GM12878 (cell line): ENCODE measurements at regions not wholly inside any gene's neighbourhood (a gene's known extent, or its start where the extent isn't known, plus 50 kb on each side); places are given as distances from the start of the nearest gene placed in this dataset.

ENCODE experiments used
- ATAC-seq: fragments of 200-7000 bp; cut with Tn5 transposase; 3 replicates; pipeline ENCODE4 v1.9.1; 2020; ENCODE audit warnings: mild to moderate bottlenecking, moderate library complexity
- BruUV-seq: library from RNA; stranded (reverse); fragments of 400-500 nt; replicated peaks from 2 replicates; lab custom pipeline; 2021; lab: Mats Ljungman, UMichigan
- CTCF ChIA-PET: fragments of 300-600 bp; sonication (Branson Sonifier 250); formaldehyde crosslinking; extraction: SDS; loops from one replicate; lab custom pipeline; 2021; ENCODE audit warnings: inconsistent platforms; lab: Yijun Ruan, JAX
- POLR2A ChIA-PET: fragments of 350-600 bp; formaldehyde crosslinking; extraction: SDS; loops from one replicate; lab custom pipeline; 2021; ENCODE audit warnings: inconsistent platforms; lab: Charles Lee
- RAD21 ChIA-PET: fragments of 300-600 bp; sonication (Branson Sonifier 250); formaldehyde crosslinking; loops from one replicate; lab custom pipeline; 2023; ENCODE audit warnings: antibody characterized with exemption; ENCODE audit not compliant: unreplicated experiment; lab: Charles Lee
- SMC1A ChIA-PET: fragments of 300-600 bp; sonication (Branson Sonifier 250); formaldehyde crosslinking; loops from one replicate; lab custom pipeline; 2023; ENCODE audit not compliant: unreplicated experiment, uncharacterized antibody; lab: Charles Lee
- DNase-seq: peaks from one replicate; pipeline ENCODE4 v3.0.0-alpha.2; 2011; ENCODE audit warnings: low read depth, low spot score
- FAIRE-seq: peaks from 3 replicates; lab custom pipeline; 2011; peaks lifted over from hg19 to GRCh38; lab: Jason Lieb, UNC
- H2AFZ ChIP-seq: 2 replicates; pipeline ENCODE4 v1.6.0; 2011; ENCODE audit warnings: low read depth, low read length, control low read depth; ENCODE audit not compliant: control insufficient read depth
- H3K27ac ChIP-seq: 2 replicates; pipeline ENCODE4 v1.5.1; 2011; ENCODE audit warnings: control low read depth; ENCODE audit not compliant: control insufficient read depth, insufficient read depth
- H3K27me3 ChIP-seq, 2 experiments: replicated peaks in 1 of 2; 2 replicates each; pipeline versions ENCODE4 v1.6.0 to v1.6.1; 2011; ENCODE audit warnings: low read length in 1 of 2; ENCODE audit not compliant: control insufficient read depth in 2 of 2, insufficient read depth in 2 of 2
- H3K36me3 ChIP-seq, 2 experiments: 2 replicates each; pipeline ENCODE4 v1.5.1; 2011; ENCODE audit warnings: low read length in 1 of 2; ENCODE audit not compliant: control insufficient read depth in 2 of 2, insufficient read depth in 2 of 2
- H3K4me1 ChIP-seq: 2 replicates; pipeline ENCODE4 v1.6.1; 2011; ENCODE audit warnings: mild to moderate bottlenecking, low read length, moderate library complexity, mixed read lengths; ENCODE audit not compliant: control insufficient read depth, insufficient read depth
- H3K4me2 ChIP-seq: 2 replicates; pipeline ENCODE4 v1.6.0; 2011; ENCODE audit warnings: control low read depth; ENCODE audit not compliant: control insufficient read depth, insufficient read depth
- H3K4me3 ChIP-seq: fragments of 200-600 bp; sonication (generic); 2 replicates; pipeline ENCODE4 v1.5.1; 2016
- H3K79me2 ChIP-seq: 2 replicates; pipeline ENCODE4 v1.6.0; 2011; ENCODE audit warnings: low read length; ENCODE audit not compliant: control insufficient read depth, insufficient read depth
- H3K9ac ChIP-seq: 2 replicates; pipeline ENCODE4 v1.8.0; 2011; ENCODE audit warnings: low read length, control low read depth, mixed read lengths; ENCODE audit not compliant: control insufficient read depth, insufficient read depth
- H3K9me3 ChIP-seq: replicated peaks from 3 replicates; pipeline ENCODE4 v1.5.1; 2011; ENCODE audit warnings: mild to moderate bottlenecking, low read length; ENCODE audit not compliant: control insufficient read depth, insufficient read depth
- H4K20me1 ChIP-seq: 2 replicates; pipeline ENCODE4 v1.6.0; 2011; ENCODE audit not compliant: control insufficient read depth, insufficient read depth
- ASH2L ChIP-seq: fragments of 300-600, 200-600 bp; sonication (generic); IDR thresholded peaks from 2 replicates; pipeline ENCODE4 v1.6.1; 2017; ENCODE audit warnings: low read depth, mild to moderate bottlenecking, borderline replicate concordance
- BMI1 ChIP-seq: fragments of 450-650 bp; IDR thresholded peaks from 2 replicates; pipeline ENCODE4 v1.6.1; 2016; ENCODE audit warnings: mild to moderate bottlenecking, moderate library complexity, borderline replicate concordance
- CHD2 ChIP-seq: IDR thresholded peaks from 2 replicates; pipeline ENCODE4 v1.6.1; 2011; ENCODE audit warnings: low read depth, low read length, improper control_type of control experiment, borderline replicate concordance
- LARP7 ChIP-seq: fragments of 450-650 bp; IDR thresholded peaks from 2 replicates; pipeline ENCODE4 v1.6.1; 2017; ENCODE audit warnings: mild to moderate bottlenecking
- MTA3 ChIP-seq: IDR thresholded peaks from 2 replicates; pipeline ENCODE4 v1.6.1; 2012; ENCODE audit warnings: low read length, inconsistent platforms, borderline replicate concordance
- ZNF207 ChIP-seq: fragments of 450-650 bp; IDR thresholded peaks from 2 replicates; pipeline ENCODE4 v1.6.1; 2014; ENCODE audit warnings: antibody characterized with exemption, mild to moderate bottlenecking, borderline replicate concordance
- WGBS: methylation state at CpG from one replicate; pipeline ENCODE4 v1.1.6; 2016; ENCODE audit warnings: low lambda C conversion rate; ENCODE audit not compliant: insufficient replicate concordance, insufficient coverage; ENCODE audit errors: missing lambda C conversion rate; 5-methylcytosine and 5-hydroxymethylcytosine counted together
- in situ Hi-C: fragments of 300-500 bp; cut with MboI; formaldehyde crosslinking; loops from 9 replicates; pipeline ENCODE4 v1.14.3; 2018; ENCODE audit warnings: mixed read lengths
- intact Hi-C: fragments of 100-400 bp; cut with micrococcal nuclease; formaldehyde crosslinking; loops from one replicate; pipeline ENCODE4 v1.14.2; 2022; ENCODE audit not compliant: unreplicated experiment
- TF ChIP-seq, protein P1 (sequence below): fragments of 450-650 bp; IDR thresholded peaks from 2 replicates; pipeline ENCODE4 v1.6.1; 2016; ENCODE audit warnings: mild to moderate bottlenecking
- TF ChIP-seq, protein P2 (sequence below): IDR thresholded peaks from 2 replicates; pipeline ENCODE4 v1.6.1; 2011; ENCODE audit warnings: mild to moderate bottlenecking, low read depth, low read length, moderate library complexity; ENCODE audit not compliant: insufficient replicate concordance
- TF ChIP-seq, protein P3 (sequence below): fragments of 450-650 bp; IDR thresholded peaks from 2 replicates; pipeline ENCODE4 v1.6.1; 2018; ENCODE audit warnings: mild to moderate bottlenecking, low read depth, moderate library complexity; ENCODE audit not compliant: partially characterized antibody
- TF ChIP-seq, protein P4 (sequence below): fragments of 450-650 bp; IDR thresholded peaks from 2 replicates; pipeline ENCODE4 v1.6.1; 2017; ENCODE audit warnings: borderline replicate concordance
- TF ChIP-seq, protein P5 (sequence below): fragments of 450-650 bp; formaldehyde crosslinking; IDR thresholded peaks from 2 replicates; pipeline ENCODE4 v1.4.0; 2020; ENCODE audit warnings: mild to moderate bottlenecking, moderate library complexity

DNA sequence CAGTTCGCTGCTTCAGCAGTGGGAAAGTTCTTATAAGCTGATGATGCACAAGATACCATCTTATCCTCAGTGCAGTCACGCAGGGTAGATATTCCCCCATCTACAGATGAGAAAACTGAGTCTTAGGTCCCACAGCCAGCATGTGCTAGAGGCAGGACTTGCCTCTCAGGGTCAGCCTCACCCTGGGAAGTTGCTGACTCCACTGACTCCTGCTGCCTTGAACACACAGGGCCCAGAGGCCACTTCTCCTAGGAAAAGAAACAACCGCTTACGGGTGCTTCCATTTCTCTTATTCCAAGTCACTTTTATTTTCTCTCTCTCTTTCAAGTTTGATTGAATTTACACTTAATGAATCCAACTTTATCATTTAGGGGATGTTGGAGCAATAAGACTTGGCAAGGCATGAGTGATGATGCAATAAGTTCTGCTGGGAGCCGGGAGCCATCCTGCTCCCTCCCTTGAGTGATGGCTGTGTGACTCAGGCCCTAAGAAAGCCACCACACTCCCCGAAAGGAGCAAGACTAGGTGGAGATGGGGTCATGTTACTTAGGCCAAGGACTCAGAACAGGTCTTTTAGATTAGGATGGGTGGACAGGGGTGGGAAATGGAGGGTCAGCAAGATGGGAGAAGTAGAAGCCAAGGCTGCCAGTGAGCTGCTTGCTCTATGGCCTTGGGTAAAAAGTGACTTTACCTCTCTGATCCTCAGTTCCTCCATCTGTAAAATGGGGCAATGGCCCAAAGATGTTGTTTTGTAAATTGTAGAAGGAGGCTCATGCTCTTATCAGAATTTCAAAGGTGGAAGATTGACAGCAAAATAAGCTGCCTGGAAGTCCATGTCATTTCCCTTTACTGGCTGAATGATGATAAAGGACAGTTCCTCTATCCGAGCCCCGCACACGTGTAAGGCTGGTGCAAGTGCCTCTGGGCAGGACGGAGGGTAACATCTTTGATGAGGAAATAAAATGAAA is 67.4 kb upstream of the ZNF618 start:
- intact Hi-C loops = loop anchor here (5.0 kb wide), 2 partner anchors 74 to 154 kb away; no protein-coding TSS in a partner anchor
- RAD21 ChIA-PET = no interaction called here
- H3K36me3 ChIP-seq = no peaks in the 10 kb centered on the region
- POLR2A ChIA-PET = no interaction called here
- H3K9me3 ChIP-seq = no peaks in the 10 kb centered on the region
- H3K4me2 ChIP-seq = no peak overlapping the region
- no peaks in the 10 kb centered on the region for H3K27me3 ChIP-seq
- no peak overlapping the region for H2AFZ ChIP-seq
- H3K9ac ChIP-seq = no peak overlapping the region
- in situ Hi-C loops = no loop called here
- BruUV-seq = no TSS peak
- no peaks in the 10 kb centered on the region for H3K79me2 ChIP-seq
- FAIRE-seq (no peak), ATAC-seq (no peak), DNase-seq (no peak)
- 27% methylated on average over 10 of the region's 10 CpGs for WGBS
- H3K4me1 ChIP-seq = no peaks in the 10 kb centered on the region
- no peak overlapping the region for H3K4me3 ChIP-seq
- no peaks in the 10 kb centered on the region for H4K20me1 ChIP-seq
- no peak overlapping the region for H3K27ac ChIP-seq
- CTCF ChIA-PET = interaction anchor here (0.6 to 4.0 kb wide), 9 partner anchors 7 to 159 kb away, joined by 3 to 18 read pairs (median 4); partner anchors contain the start of gene ZNF618
- SMC1A ChIA-PET = no interaction called here
- TF ChIP-seq, protein P1, sequence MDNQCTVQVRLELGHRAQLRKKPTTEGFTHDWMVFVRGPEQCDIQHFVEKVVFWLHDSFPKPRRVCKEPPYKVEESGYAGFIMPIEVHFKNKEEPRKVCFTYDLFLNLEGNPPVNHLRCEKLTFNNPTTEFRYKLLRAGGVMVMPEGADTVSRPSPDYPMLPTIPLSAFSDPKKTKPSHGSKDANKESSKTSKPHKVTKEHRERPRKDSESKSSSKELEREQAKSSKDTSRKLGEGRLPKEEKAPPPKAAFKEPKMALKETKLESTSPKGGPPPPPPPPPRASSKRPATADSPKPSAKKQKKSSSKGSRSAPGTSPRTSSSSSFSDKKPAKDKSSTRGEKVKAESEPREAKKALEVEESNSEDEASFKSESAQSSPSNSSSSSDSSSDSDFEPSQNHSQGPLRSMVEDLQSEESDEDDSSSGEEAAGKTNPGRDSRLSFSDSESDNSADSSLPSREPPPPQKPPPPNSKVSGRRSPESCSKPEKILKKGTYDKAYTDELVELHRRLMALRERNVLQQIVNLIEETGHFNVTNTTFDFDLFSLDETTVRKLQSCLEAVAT = no peak
- TF ChIP-seq, protein P2, sequence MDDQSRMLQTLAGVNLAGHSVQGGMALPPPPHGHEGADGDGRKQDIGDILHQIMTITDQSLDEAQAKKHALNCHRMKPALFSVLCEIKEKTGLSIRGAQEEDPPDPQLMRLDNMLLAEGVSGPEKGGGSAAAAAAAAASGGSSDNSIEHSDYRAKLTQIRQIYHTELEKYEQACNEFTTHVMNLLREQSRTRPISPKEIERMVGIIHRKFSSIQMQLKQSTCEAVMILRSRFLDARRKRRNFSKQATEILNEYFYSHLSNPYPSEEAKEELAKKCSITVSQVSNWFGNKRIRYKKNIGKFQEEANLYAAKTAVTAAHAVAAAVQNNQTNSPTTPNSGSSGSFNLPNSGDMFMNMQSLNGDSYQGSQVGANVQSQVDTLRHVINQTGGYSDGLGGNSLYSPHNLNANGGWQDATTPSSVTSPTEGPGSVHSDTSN = no peak
- TF ChIP-seq, protein P3, sequence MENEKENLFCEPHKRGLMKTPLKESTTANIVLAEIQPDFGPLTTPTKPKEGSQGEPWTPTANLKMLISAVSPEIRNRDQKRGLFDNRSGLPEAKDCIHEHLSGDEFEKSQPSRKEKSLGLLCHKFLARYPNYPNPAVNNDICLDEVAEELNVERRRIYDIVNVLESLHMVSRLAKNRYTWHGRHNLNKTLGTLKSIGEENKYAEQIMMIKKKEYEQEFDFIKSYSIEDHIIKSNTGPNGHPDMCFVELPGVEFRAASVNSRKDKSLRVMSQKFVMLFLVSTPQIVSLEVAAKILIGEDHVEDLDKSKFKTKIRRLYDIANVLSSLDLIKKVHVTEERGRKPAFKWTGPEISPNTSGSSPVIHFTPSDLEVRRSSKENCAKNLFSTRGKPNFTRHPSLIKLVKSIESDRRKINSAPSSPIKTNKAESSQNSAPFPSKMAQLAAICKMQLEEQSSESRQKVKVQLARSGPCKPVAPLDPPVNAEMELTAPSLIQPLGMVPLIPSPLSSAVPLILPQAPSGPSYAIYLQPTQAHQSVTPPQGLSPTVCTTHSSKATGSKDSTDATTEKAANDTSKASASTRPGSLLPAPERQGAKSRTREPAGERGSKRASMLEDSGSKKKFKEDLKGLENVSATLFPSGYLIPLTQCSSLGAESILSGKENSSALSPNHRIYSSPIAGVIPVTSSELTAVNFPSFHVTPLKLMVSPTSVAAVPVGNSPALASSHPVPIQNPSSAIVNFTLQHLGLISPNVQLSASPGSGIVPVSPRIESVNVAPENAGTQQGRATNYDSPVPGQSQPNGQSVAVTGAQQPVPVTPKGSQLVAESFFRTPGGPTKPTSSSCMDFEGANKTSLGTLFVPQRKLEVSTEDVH = no peak
- TF ChIP-seq LARP7 = no peak
- TF ChIP-seq ASH2L = no peak
- no peak for TF ChIP-seq CHD2
- TF ChIP-seq, protein P4, sequence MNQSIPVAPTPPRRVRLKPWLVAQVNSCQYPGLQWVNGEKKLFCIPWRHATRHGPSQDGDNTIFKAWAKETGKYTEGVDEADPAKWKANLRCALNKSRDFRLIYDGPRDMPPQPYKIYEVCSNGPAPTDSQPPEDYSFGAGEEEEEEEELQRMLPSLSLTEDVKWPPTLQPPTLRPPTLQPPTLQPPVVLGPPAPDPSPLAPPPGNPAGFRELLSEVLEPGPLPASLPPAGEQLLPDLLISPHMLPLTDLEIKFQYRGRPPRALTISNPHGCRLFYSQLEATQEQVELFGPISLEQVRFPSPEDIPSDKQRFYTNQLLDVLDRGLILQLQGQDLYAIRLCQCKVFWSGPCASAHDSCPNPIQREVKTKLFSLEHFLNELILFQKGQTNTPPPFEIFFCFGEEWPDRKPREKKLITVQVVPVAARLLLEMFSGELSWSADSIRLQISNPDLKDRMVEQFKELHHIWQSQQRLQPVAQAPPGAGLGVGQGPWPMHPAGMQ = no peak
- no peak for TF ChIP-seq ZNF207
- no peak for TF ChIP-seq MTA3
- TF ChIP-seq, protein P5, sequence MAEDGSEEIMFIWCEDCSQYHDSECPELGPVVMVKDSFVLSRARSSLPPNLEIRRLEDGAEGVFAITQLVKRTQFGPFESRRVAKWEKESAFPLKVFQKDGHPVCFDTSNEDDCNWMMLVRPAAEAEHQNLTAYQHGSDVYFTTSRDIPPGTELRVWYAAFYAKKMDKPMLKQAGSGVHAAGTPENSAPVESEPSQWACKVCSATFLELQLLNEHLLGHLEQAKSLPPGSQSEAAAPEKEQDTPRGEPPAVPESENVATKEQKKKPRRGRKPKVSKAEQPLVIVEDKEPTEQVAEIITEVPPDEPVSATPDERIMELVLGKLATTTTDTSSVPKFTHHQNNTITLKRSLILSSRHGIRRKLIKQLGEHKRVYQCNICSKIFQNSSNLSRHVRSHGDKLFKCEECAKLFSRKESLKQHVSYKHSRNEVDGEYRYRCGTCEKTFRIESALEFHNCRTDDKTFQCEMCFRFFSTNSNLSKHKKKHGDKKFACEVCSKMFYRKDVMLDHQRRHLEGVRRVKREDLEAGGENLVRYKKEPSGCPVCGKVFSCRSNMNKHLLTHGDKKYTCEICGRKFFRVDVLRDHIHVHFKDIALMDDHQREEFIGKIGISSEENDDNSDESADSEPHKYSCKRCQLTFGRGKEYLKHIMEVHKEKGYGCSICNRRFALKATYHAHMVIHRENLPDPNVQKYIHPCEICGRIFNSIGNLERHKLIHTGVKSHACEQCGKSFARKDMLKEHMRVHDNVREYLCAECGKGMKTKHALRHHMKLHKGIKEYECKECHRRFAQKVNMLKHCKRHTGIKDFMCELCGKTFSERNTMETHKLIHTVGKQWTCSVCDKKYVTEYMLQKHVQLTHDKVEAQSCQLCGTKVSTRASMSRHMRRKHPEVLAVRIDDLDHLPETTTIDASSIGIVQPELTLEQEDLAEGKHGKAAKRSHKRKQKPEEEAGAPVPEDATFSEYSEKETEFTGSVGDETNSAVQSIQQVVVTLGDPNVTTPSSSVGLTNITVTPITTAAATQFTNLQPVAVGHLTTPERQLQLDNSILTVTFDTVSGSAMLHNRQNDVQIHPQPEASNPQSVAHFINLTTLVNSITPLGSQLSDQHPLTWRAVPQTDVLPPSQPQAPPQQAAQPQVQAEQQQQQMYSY = no peak
- TF ChIP-seq BMI1 = no peak
